ENCODE measurements at regions not wholly inside any gene's neighbourhood (a gene's known extent, or its start where the extent isn't known, plus 50 kb on each side); places are given as distances from the start of the nearest gene placed in this dataset.

GRCh38 chr6:167454003-167454402 lies 129.1 kb downstream of the TTLL2 start:
- Histone ChIP-seq H3K36me3 (no peaks in the 10 kb centered on the region), H3K4me3 (no peak overlapping the region), H3K27ac (no peak overlapping the region), H3K4me1 (no peaks in the 10 kb centered on the region), H3K9me3 (no peaks in the 10 kb centered on the region), H3K27me3 (no peaks in the 10 kb centered on the region)
- TF ChIP-seq POLR2A (IDR thresholded peaks at IDR 0.05) (no peak), CTCF (IDR thresholded peaks at IDR 0.05) (no peak), EP300 (IDR thresholded peaks at IDR 0.05) (no peak)
- no peak for DNase-seq (ENCODE audit: low spot score in 2 of 2)

- Histone ChIP-seq H3K4me3 (no peak overlapping the region), H3K9me3 (no peaks in the 10 kb centered on the region), H3K27ac (no peak overlapping the region), H3K36me3 (no peaks in the 10 kb centered on the region), H3K27me3 (no peaks in the 10 kb centered on the region), H3K4me1 (no peaks in the 10 kb centered on the region)
- no peak for TF ChIP-seq POLR2A (IDR thresholded peaks at IDR 0.05)
- TF ChIP-seq EP300 (IDR thresholded peaks at IDR 0.05), result no peak
- no peak for TF ChIP-seq CTCF (IDR thresholded peaks at IDR 0.05)
- no peak for DNase-seq (ENCODE audit: low spot score in 2 of 2)
- 74 to 80% methylated on average over 4 of the region's 4 CpGs for WGBS, 2 donors
Observed at GRCh38 chr6:167455371-167455770, 130.5 kb downstream of the TTLL2 start.

GRCh38 chr6:167462514-167463312 lies 137.8 kb downstream of the TTLL2 start:
- no peaks in the 10 kb centered on the region for H3K9me3 ChIP-seq
- no peaks in the 10 kb centered on the region for H3K4me1 ChIP-seq
- H3K27me3 ChIP-seq, result no peaks in the 10 kb centered on the region
- H3K4me3 ChIP-seq, result no peak overlapping the region
- no peak for DNase-seq (ENCODE audit: low spot score in 2 of 2)
- WGBS, 2 donors, result 83 to 88% methylated on average over 10 to 12 of the region's 12 CpGs
- no peak overlapping the region for H3K27ac ChIP-seq
- H3K36me3 ChIP-seq, result no peaks in the 10 kb centered on the region
- no peak for TF ChIP-seq POLR2A (IDR thresholded peaks at IDR 0.05)
- TF ChIP-seq CTCF (IDR thresholded peaks at IDR 0.05), result no peak
- TF ChIP-seq EP300 (IDR thresholded peaks at IDR 0.05), result no peak

GRCh38 chr6:167464177-167464576 lies 139.3 kb downstream of the TTLL2 start:
- DNase-seq (ENCODE audit: low spot score in 2 of 2), result no peak
- TF ChIP-seq CTCF (IDR thresholded peaks at IDR 0.05), result no peak
- no peak for TF ChIP-seq EP300 (IDR thresholded peaks at IDR 0.05)
- TF ChIP-seq POLR2A (IDR thresholded peaks at IDR 0.05), result no peak
- H3K4me1 ChIP-seq, result no peaks in the 10 kb centered on the region
- WGBS, 2 donors, result 96 to 98% methylated on average over 7 of the region's 7 CpGs
- H3K27me3 ChIP-seq, result no peaks in the 10 kb centered on the region
- no peaks in the 10 kb centered on the region for H3K9me3 ChIP-seq
- no peak overlapping the region for H3K4me3 ChIP-seq
- no peak overlapping the region for H3K27ac ChIP-seq
- H3K36me3 ChIP-seq, result no peaks in the 10 kb centered on the region

- Histone ChIP-seq H3K9me3 (no peaks in the 10 kb centered on the region), H3K4me3 (no peak overlapping the region), H3K36me3 (no peaks in the 10 kb centered on the region), H3K4me1 (no peaks in the 10 kb centered on the region), H3K27ac (no peak overlapping the region), H3K27me3 (no peaks in the 10 kb centered on the region)
- DNase-seq (ENCODE audit: low spot score in 2 of 2), result no peak
- TF ChIP-seq CTCF (IDR thresholded peaks at IDR 0.05), result no peak
- no peak for TF ChIP-seq POLR2A (IDR thresholded peaks at IDR 0.05)
- no peak for TF ChIP-seq EP300 (IDR thresholded peaks at IDR 0.05)
- WGBS, 2 donors, result 67 to 85% methylated on average over 5 of the region's 5 CpGs
Observed at GRCh38 chr6:167465482-167465881, 140.6 kb downstream of the TTLL2 start.

Data from tibial nerve (tissue), 4 donors.